ENCODE measurements at regions not wholly inside any gene's neighbourhood (a gene's known extent, or its start where the extent isn't known, plus 50 kb on each side); places are given as distances from the start of the nearest gene placed in this dataset.

DNA sequence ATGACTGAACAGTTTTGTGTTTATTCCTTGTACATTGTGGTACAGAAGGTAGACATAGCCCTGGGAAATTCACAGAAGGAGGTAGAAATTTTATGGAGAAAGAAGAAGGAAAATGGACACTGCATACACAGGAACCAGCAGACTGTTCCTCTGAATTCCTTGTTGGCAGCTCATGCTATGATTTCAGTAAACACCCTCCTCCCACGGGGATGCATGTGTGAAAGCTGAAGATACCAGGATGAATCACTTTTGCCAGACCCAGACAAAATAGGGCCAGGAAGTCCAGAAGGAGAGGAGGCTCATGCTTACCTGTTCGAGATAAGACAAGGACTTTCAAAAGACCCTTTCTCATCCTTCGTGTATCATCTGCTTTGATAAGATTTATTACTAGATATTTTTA lies 110.3 kb upstream of the GGTLC1 start:
- DNase-seq (no peak), ATAC-seq (no peak)
- H3K27ac ChIP-seq: no peak overlapping the region
- no peaks in the 10 kb centered on the region for H3K4me1 ChIP-seq
- no peak overlapping the region for H3K4me3 ChIP-seq
- no peaks in the 10 kb centered on the region for H3K36me3 ChIP-seq
- H3K27me3 ChIP-seq (ENCODE audit: low read depth): no peaks in the 10 kb centered on the region
- H3K9me3 ChIP-seq: no peaks in the 10 kb centered on the region
- intact Hi-C loops (cut with DNase I): no loop called here
- TF ChIP-seq, protein P1, sequence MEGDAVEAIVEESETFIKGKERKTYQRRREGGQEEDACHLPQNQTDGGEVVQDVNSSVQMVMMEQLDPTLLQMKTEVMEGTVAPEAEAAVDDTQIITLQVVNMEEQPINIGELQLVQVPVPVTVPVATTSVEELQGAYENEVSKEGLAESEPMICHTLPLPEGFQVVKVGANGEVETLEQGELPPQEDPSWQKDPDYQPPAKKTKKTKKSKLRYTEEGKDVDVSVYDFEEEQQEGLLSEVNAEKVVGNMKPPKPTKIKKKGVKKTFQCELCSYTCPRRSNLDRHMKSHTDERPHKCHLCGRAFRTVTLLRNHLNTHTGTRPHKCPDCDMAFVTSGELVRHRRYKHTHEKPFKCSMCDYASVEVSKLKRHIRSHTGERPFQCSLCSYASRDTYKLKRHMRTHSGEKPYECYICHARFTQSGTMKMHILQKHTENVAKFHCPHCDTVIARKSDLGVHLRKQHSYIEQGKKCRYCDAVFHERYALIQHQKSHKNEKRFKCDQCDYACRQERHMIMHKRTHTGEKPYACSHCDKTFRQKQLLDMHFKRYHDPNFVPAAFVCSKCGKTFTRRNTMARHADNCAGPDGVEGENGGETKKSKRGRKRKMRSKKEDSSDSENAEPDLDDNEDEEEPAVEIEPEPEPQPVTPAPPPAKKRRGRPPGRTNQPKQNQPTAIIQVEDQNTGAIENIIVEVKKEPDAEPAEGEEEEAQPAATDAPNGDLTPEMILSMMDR (IDR thresholded peaks at IDR 0.05): no peak

DNA sequence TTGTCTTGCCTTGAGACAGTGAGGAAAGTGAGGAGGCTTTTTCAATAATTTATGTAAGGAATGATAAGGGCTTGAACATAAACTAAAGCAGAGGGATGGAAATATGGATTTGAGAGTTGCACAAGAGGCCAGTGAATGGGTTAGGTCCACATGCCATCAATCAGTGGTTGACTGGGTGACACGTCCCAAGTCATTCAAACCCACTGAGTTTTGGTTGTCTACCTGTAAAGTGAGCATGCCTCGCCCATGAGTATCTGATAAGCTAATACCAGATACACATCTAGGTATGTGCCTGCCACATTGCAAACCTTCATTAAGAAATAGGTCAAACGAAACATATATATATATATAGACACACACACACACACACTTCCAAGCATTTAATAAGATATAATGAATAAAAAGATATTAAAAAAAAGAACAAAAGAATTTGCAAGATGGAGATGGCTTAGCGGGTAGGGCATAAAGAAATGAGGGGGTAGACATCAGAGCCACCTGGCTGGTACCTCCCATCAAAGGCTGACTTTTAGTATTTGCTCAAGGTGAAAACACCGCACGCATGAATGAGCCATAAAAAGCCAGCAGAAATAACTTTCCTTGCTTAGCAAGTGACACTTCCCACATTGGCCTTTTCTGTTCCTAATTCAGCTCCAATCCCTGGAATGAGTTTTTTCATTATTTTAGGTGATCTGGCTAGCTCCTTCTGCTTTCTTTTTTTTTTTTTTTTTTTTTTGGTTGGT lies 109.1 kb upstream of the GGTLC1 start:
- H3K36me3 ChIP-seq: no peaks in the 10 kb centered on the region
- TF ChIP-seq, protein P1 (IDR thresholded peaks at IDR 0.05): no peak
- no peak for ATAC-seq
- no peak for DNase-seq
- intact Hi-C loops (cut with DNase I): no loop called here
- H3K27me3 ChIP-seq (ENCODE audit: low read depth): no peaks in the 10 kb centered on the region
- no peaks in the 10 kb centered on the region for H3K4me1 ChIP-seq
- no peaks in the 10 kb centered on the region for H3K9me3 ChIP-seq
- no peak overlapping the region for H3K4me3 ChIP-seq
- H3K27ac ChIP-seq: no peak overlapping the region

GRCh38 chr20:24096864-24097450 lies 108.4 kb upstream of the GGTLC1 start:
- TF ChIP-seq, protein P1 (IDR thresholded peaks at IDR 0.05): no peak
- Histone ChIP-seq H3K27ac (no peak overlapping the region), H3K4me3 (no peak overlapping the region), H3K36me3 (no peaks in the 10 kb centered on the region), H3K27me3 (ENCODE audit: low read depth) (no peaks in the 10 kb centered on the region), H3K4me1 (no peaks in the 10 kb centered on the region), H3K9me3 (no peaks in the 10 kb centered on the region)
- DNase-seq: no peak
- ATAC-seq: peak; percentile 44 to 53
- intact Hi-C loops (cut with DNase I): no loop called here

DNA sequence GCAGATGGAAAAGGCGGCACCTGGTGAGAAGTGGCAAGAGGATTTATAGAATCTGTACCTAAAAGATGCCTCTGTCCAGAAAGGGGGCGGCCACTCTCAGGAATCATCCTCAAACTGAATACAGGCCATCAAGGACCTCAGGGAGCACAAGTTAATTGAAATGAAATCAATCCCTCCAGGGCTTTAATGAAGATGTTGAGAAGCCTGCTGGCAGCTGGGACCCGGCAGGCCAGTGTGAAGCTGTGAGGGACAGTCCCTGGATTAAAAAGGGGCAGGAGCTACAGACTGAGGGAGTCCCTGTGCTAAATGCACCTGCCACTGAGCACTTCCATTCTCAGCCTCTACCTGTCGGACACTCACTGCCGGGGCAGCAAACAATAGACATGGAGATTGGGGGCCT lies 107.7 kb upstream of the GGTLC1 start:
- no peaks in the 10 kb centered on the region for H3K9me3 ChIP-seq
- no peak for DNase-seq
- no peak overlapping the region for H3K4me3 ChIP-seq
- H3K4me1 ChIP-seq: no peaks in the 10 kb centered on the region
- TF ChIP-seq, protein P1 (IDR thresholded peaks at IDR 0.05): no peak
- H3K27ac ChIP-seq: no peak overlapping the region
- H3K27me3 ChIP-seq (ENCODE audit: low read depth): no peaks in the 10 kb centered on the region
- intact Hi-C loops (cut with DNase I): no loop called here
- H3K36me3 ChIP-seq: no peaks in the 10 kb centered on the region
- no peak for ATAC-seq

DNA sequence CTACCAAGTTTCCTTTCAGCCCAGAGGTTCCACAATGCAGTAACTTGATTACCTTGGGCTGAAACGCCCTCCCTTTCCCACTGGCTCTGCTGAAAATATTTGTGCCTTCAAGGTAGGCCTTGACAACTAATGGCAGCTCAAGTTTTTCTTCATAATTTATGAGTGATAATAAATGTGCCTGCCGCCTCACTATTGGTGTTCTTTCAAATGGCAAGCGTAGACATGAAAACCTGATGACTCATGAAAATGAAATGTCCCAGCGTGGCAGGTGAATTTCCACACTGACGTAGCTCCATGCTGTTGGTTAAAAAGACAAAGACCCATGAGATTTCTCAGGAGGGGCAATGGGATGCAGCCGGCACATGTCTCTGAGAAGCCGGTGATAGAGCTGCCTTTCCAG lies 107.2 kb upstream of the GGTLC1 start:
- TF ChIP-seq, protein P1 (IDR thresholded peaks at IDR 0.05): no peak
- no peaks in the 10 kb centered on the region for H3K36me3 ChIP-seq
- no peak for DNase-seq

More for the DNA sequence above, 107.2 kb upstream of the GGTLC1 start:
- no peaks in the 10 kb centered on the region for H3K9me3 ChIP-seq
- no peaks in the 10 kb centered on the region for H3K27me3 ChIP-seq (ENCODE audit: low read depth)
- no peak overlapping the region for H3K4me3 ChIP-seq
- intact Hi-C loops (cut with DNase I): no loop called here
- H3K4me1 ChIP-seq: no peaks in the 10 kb centered on the region
- H3K27ac ChIP-seq: no peak overlapping the region
- ATAC-seq: no peak
